ENCODE measurements at regions not wholly inside any gene's neighbourhood (a gene's known extent, or its start where the extent isn't known, plus 50 kb on each side); places are given as distances from the start of the nearest gene placed in this dataset.
A peak's percentile ranks its signal among the peaks of the same experiment; 100 is the strongest.

- TF ChIP-seq GABPB1 (CRISPR knock-in tag; IDR thresholded peaks at IDR 0.05) (peak; percentile 63; the same call in 1 of the 2 replicates), NFE2 (CRISPR knock-in tag; IDR thresholded peaks at IDR 0.05) (no peak), SP2 (CRISPR knock-in tag; IDR thresholded peaks at IDR 0.05) (peak; percentile 56; the same call in 1 of the 2 replicates), ATF7-NPFF (CRISPR knock-in tag; IDR thresholded peaks at IDR 0.05; ENCODE audit: low read depth) (0 out of 2 replicates have a peak, but pooled peaks have one; percentile 66), TFDP1 (CRISPR knock-in tag; IDR thresholded peaks at IDR 0.05; ENCODE audit: borderline replicate concordance) (peak; percentile 48; the same call in 1 of the 2 replicates), DRAP1 (CRISPR knock-in tag; IDR thresholded peaks at IDR 0.05) (0 out of 2 replicates have a peak, but pooled peaks have one; percentile 28), EHMT2 (IDR thresholded peaks at IDR 0.05; ENCODE audit: borderline replicate concordance, low read depth, low read length) (no peak), AFF4 (CRISPR knock-in tag; IDR thresholded peaks at IDR 0.05) (no peak), ZFP82 (CRISPR knock-in tag; IDR thresholded peaks at IDR 0.05; ENCODE audit: borderline replicate concordance) (no peak), ZNF205 (CRISPR knock-in tag; IDR thresholded peaks at IDR 0.05) (peak; percentile 58; the same call in 1 of the 2 replicates), POLR2A (IDR thresholded peaks at IDR 0.05; ENCODE audit: insufficient read depth in 1 of 2, low read depth in 2 of 2, low read length in 2 of 2) (peak; percentile 27 to 81; a peak in 3 of 4 replicates), ARID4A (CRISPR knock-in tag; IDR thresholded peaks at IDR 0.05; ENCODE audit: borderline replicate concordance) (peak; percentile 63; the same call in 1 of the 2 replicates), NCOA2 (CRISPR knock-in tag; IDR thresholded peaks at IDR 0.05) (no peak), POLR2G (IDR thresholded peaks at IDR 0.05; ENCODE audit: low read depth, low read length) (peak; percentile 78), NFE2L1 (CRISPR knock-in tag; IDR thresholded peaks at IDR 0.05; ENCODE audit: borderline replicate concordance) (peak; percentile 67; the same call in 1 of the 2 replicates), ZNF563 (CRISPR knock-in tag; IDR thresholded peaks at IDR 0.05) (peak; percentile 59; the same call in 1 of the 2 replicates), MAX (IDR thresholded peaks at IDR 0.05) (peak; percentile 82), ZNF788 (CRISPR knock-in tag; IDR thresholded peaks at IDR 0.05; ENCODE audit: borderline replicate concordance) (peak; percentile 66; the same call in 1 of the 2 replicates)
Measured at GRCh38 chr5:124651663-124652513, 94.6 kb downstream of the ZNF608 start (continued).
